ENCODE measurements at regions not wholly inside any gene's neighbourhood (a gene's known extent, or its start where the extent isn't known, plus 50 kb on each side); places are given as distances from the start of the nearest gene placed in this dataset.
"Not testable (repeated sequence)": the region's sequence is repeated elsewhere in the genome, so short reads cannot be mapped to it uniquely, and the experiment has no call there.

GRCh38 chr4:160091631-160092030 lies 988.8 kb downstream of the RAPGEF2 start:
- no peak for DNase-seq

- DNase-seq, result no peak
These were observed 997.4 kb downstream of the RAPGEF2 start for GRCh38 chr4:160100316-160100715.

- no peak for DNase-seq
These were observed 1008.0 kb downstream of the RAPGEF2 start for GRCh38 chr4:160110891-160111290.

GRCh38 chr4:160117686-160118085 lies 1014.8 kb downstream of the RAPGEF2 start:
- DNase-seq, result no peak

- not testable (repeated sequence) for DNase-seq
These were observed 1022.9 kb downstream of the RAPGEF2 start for GRCh38 chr4:160125576-160126287.

GRCh38 chr4:160127211-160127610 lies 1024.3 kb downstream of the RAPGEF2 start:
- no peak for DNase-seq

- DNase-seq, result peak; percentile 17
These were observed 1026.6 kb downstream of the RAPGEF2 start for GRCh38 chr4:160129439-160129838.

GRCh38 chr4:160136021-160136420 lies 1033.1 kb downstream of the RAPGEF2 start:
- DNase-seq, result no peak

- no peak for DNase-seq
These were observed 1038.3 kb downstream of the RAPGEF2 start for GRCh38 chr4:160141206-160141605.

GRCh38 chr4:160142579-160142978 lies 1039.7 kb downstream of the RAPGEF2 start:
- DNase-seq, result no peak

GRCh38 chr4:160143574-160143973 lies 1040.7 kb downstream of the RAPGEF2 start:
- DNase-seq, result no peak

GRCh38 chr4:160159457-160159856 lies 1056.6 kb downstream of the RAPGEF2 start:
- no peak for DNase-seq

- no peak for DNase-seq
These were observed 1058.1 kb downstream of the RAPGEF2 start for GRCh38 chr4:160161026-160161425.

GRCh38 chr4:160175064-160175643 lies 1072.3 kb downstream of the RAPGEF2 start:
- DNase-seq, result no peak

- DNase-seq, result no peak
These were observed 1077.3 kb downstream of the RAPGEF2 start for GRCh38 chr4:160180211-160180610.

- no peak for DNase-seq
These were observed 1079.8 kb downstream of the RAPGEF2 start for GRCh38 chr4:160182727-160183126.

GRCh38 chr4:160184884-160185283 lies 1082.0 kb downstream of the RAPGEF2 start:
- DNase-seq, result no peak

GRCh38 chr4:160193787-160194186 lies 1090.9 kb downstream of the RAPGEF2 start:
- no peak for DNase-seq

GRCh38 chr4:160194716-160195115 lies 1091.8 kb downstream of the RAPGEF2 start:
- no peak for DNase-seq

- DNase-seq, result no peak
These were observed 1099.9 kb downstream of the RAPGEF2 start for GRCh38 chr4:160202802-160203201.

GRCh38 chr4:160212078-160212477 lies 1109.2 kb downstream of the RAPGEF2 start:
- no peak for DNase-seq

GRCh38 chr4:160213366-160213765 lies 1110.5 kb downstream of the RAPGEF2 start:
- no peak for DNase-seq

GRCh38 chr4:160217352-160217751 lies 1114.5 kb downstream of the RAPGEF2 start:
- no peak for DNase-seq

GRCh38 chr4:160224049-160224448 lies 1121.2 kb downstream of the RAPGEF2 start:
- DNase-seq, result no peak

All from renal pelvis (tissue), 1 donor.